ENCODE measurements at regions not wholly inside any gene's neighbourhood (a gene's known extent, or its start where the extent isn't known, plus 50 kb on each side); places are given as distances from the start of the nearest gene placed in this dataset.

- H3K4me3 ChIP-seq (ENCODE audit: low read depth, low read length), result no peak overlapping the region
- DNase-seq (ENCODE audit: low read depth), result no peak
- TF ChIP-seq, protein P1, sequence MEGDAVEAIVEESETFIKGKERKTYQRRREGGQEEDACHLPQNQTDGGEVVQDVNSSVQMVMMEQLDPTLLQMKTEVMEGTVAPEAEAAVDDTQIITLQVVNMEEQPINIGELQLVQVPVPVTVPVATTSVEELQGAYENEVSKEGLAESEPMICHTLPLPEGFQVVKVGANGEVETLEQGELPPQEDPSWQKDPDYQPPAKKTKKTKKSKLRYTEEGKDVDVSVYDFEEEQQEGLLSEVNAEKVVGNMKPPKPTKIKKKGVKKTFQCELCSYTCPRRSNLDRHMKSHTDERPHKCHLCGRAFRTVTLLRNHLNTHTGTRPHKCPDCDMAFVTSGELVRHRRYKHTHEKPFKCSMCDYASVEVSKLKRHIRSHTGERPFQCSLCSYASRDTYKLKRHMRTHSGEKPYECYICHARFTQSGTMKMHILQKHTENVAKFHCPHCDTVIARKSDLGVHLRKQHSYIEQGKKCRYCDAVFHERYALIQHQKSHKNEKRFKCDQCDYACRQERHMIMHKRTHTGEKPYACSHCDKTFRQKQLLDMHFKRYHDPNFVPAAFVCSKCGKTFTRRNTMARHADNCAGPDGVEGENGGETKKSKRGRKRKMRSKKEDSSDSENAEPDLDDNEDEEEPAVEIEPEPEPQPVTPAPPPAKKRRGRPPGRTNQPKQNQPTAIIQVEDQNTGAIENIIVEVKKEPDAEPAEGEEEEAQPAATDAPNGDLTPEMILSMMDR (IDR thresholded peaks at IDR 0.05; ENCODE audit: low read depth, low read length, missing control alignments), result no peak
Observed at GRCh38 chr16:54546521-54546920, 259.9 kb upstream of the IRX3 start.

DNA sequence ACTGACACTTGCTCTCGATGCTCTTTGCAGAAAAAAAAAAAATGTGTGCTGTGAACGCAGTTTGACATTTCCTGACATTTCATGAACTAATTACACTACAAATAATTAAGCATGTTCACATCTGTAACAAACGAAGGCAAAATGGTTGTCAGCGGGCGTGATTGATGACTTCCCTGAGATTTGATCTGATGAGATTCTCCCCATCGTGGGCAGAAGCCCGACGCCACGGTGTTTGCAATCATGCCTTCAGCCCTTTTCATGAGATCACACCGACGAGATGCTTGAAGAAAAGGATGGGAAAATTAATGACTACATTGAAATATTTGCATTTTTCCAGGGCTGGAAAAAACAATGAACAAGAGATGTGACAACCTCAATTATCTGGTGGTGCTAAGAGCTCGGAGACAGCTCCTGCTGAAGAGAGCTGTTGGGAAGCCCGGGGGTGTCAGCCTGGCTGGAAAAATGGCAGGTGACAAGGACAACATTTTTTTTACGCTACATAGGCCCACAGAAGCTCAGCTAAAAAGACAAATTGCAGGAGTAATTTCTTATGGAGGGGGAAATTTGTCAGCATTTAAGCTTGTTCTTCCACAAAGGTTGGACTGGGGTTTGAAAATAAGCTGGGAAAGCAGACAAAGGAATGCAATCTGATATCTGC lies 259.4 kb upstream of the IRX3 start:
- H3K4me3 ChIP-seq (ENCODE audit: low read depth, low read length), result no peak overlapping the region
- TF ChIP-seq, protein P1 (IDR thresholded peaks at IDR 0.05; ENCODE audit: low read depth, low read length, missing control alignments), result no peak
- no peak for DNase-seq (ENCODE audit: low read depth)

DNA sequence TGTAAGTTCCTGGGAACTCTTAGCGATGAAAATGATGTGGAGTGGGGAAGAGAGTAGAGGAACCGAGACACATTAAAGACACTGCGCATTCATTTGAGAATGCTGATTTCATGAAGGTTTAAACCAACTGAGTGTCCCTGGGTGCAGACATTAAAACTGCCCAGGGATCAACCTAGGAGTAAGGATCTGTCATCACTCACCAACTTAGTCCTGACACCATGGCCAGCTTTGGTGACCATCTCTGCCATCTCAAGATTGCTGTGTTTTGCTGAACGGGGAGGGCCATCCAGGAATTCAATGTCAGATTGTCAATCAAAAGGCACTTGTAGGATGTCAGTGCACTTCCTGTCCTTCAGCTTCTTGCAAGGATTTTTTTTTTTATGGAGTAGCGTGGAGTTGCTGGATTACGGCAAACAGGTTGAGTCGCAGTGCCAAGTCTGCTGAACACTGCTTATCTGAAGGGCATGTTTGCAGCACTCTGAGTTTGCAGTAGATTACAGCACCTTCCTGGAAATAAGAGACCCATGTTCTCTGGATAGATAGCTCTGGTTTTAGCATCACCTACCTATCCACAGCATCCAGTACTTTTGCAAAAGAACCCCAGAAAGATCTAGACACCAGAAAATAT lies 258.1 kb upstream of the IRX3 start:
- TF ChIP-seq, protein P1 (IDR thresholded peaks at IDR 0.05; ENCODE audit: low read depth, low read length, missing control alignments), result no peak
- H3K4me3 ChIP-seq (ENCODE audit: low read depth, low read length), result no peak overlapping the region
- DNase-seq (ENCODE audit: low read depth), result no peak

DNA sequence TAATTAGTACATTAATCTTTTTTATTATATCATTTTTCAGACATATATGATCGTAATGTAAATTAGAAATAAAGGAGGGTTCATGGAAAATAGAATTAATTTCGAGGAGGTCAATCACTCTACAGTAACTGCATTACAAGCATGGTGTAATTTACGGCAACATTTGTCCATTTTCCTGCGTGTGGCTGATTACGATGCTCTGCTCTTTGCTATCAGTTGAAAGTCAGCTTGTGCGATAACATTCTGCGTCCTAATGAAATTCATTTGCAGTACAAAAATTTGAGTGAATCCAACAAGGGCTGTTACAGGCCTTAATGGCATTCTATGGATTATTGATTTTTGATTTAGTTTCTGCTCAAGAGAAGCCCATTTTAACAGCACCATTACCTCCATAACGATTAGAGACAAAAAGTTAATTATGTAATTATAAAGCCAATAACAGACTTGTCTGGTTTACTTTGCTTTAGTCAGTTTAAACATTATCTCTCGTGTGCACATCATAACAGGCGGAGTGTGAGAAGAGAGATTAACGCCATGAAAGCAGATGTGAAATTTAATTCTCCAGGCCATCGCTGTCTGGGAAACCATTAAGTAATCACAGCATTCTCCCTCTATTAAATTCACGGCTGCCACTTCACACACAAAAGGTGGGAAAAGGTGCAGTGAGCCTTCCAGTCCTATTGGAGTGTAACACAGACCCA lies 256.4 kb upstream of the IRX3 start:
- DNase-seq (ENCODE audit: low read depth), result no peak
- TF ChIP-seq, protein P1 (IDR thresholded peaks at IDR 0.05; ENCODE audit: low read depth, low read length, missing control alignments), result no peak
- no peak overlapping the region for H3K4me3 ChIP-seq (ENCODE audit: low read depth, low read length)

DNA sequence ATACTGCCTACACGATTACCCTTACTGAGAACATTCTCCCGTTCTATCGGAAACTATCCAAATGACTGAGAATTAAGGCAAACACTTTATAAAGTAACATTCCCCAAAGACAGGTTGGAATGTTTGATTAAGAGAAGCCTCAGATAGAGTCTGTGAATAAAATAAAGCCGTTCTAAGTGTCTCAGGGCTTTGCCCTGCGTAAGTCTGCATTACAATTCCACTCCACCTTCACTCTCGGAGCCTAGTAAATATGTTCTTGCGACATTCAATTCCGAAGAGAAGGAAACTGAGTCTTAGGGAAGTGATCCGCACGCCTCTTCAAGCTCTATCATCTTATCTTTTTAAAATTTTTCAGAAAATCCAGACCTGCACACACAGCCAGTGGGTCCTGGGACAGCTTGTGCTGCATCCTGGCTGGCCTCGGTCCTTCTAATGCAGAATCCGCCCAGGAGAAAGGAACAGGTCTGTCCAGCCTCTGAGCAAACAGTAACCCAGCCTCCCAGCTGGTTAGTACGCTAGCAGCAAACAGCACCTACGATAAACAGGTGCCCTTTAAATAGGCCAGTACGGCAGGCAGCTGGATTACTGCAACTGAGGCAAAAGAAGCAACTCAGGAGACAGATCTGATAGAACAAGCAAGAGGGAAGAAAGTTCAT lies 254.1 kb upstream of the IRX3 start:
- TF ChIP-seq, protein P1 (IDR thresholded peaks at IDR 0.05; ENCODE audit: low read depth, low read length, missing control alignments), result no peak

GRCh38 chr16:54538276-54538675 lies 251.7 kb upstream of the IRX3 start:
- TF ChIP-seq, protein P1 (IDR thresholded peaks at IDR 0.05; ENCODE audit: low read depth, low read length, missing control alignments), result no peak
- DNase-seq (ENCODE audit: low read depth), result no peak
- no peak overlapping the region for H3K4me3 ChIP-seq (ENCODE audit: low read depth, low read length)

More for the DNA sequence above, 254.1 kb upstream of the IRX3 start:
- no peak for DNase-seq (ENCODE audit: low read depth)
- no peak overlapping the region for H3K4me3 ChIP-seq (ENCODE audit: low read depth, low read length)

All from GM12864 (cell line).